PFSK-1 (cell line): ENCODE measurements at regions not wholly inside any gene's neighbourhood (a gene's known extent, or its start where the extent isn't known, plus 50 kb on each side); places are given as distances from the start of the nearest gene placed in this dataset.

Experiments used
- FOXP2 ChIP-seq: optimal IDR thresholded peaks from 2 replicates; pipeline ENCODE3; 2011; ENCODE audit warnings: borderline replicate concordance, control low read depth, inconsistent platforms; ENCODE audit not compliant: insufficient read depth; ENCODE audit errors: extremely low read length, extremely low read depth
- POLR2AphosphoS5 ChIP-seq: IDR thresholded peaks from 2 replicates; pipeline ENCODE4 v1.6.1; 2012; ENCODE audit warnings: low read depth, mild to moderate bottlenecking, control low read depth, low read length, moderate library complexity
- SIN3A ChIP-seq: IDR thresholded peaks from 2 replicates; pipeline ENCODE4 v1.6.1; 2012; ENCODE audit warnings: mild to moderate bottlenecking, low read length, moderate library complexity, borderline replicate concordance; ENCODE audit not compliant: insufficient read depth
- TAF1 ChIP-seq: IDR thresholded peaks from 2 replicates; pipeline ENCODE4 v1.6.1; 2012; ENCODE audit warnings: low read length, control low read depth, borderline replicate concordance; ENCODE audit not compliant: insufficient read depth
- TF ChIP-seq, protein P1 (sequence below), 2 experiments: IDR thresholded peaks; 2 replicates each; pipeline versions ENCODE4 v1.6.1 to v1.8.0; 2011 to 2012; ENCODE audit warnings: low read depth in 2 of 2, low read length in 2 of 2, control low read depth in 1 of 2, inconsistent platforms in 1 of 2, mild to moderate bottlenecking in 1 of 2, moderate library complexity in 1 of 2; ENCODE audit not compliant: insufficient read depth in 1 of 2

DNA sequence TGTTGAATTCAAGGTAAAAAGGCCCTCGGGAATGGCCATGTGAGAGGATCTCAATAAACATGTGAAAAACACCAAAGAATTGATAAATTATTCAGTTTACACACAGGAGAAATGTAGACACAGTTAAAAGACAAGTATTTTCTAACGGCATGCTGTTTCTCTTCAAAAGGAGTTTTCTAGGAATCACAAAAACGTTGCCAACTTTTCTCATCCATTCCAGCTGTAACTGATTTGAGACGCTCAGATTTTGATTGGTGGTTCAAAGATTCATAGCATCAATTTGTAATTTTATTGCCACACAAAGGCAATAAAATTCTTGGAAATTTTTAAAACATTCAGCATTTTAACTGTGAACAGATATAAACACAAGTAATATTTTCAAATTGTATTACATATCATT, 384.9 kb upstream of the PFKP start:
- TF ChIP-seq FOXP2 (no peak), SIN3A (no peak), TAF1 (no peak), POLR2AphosphoS5 (no peak)
- TF ChIP-seq, protein P1, sequence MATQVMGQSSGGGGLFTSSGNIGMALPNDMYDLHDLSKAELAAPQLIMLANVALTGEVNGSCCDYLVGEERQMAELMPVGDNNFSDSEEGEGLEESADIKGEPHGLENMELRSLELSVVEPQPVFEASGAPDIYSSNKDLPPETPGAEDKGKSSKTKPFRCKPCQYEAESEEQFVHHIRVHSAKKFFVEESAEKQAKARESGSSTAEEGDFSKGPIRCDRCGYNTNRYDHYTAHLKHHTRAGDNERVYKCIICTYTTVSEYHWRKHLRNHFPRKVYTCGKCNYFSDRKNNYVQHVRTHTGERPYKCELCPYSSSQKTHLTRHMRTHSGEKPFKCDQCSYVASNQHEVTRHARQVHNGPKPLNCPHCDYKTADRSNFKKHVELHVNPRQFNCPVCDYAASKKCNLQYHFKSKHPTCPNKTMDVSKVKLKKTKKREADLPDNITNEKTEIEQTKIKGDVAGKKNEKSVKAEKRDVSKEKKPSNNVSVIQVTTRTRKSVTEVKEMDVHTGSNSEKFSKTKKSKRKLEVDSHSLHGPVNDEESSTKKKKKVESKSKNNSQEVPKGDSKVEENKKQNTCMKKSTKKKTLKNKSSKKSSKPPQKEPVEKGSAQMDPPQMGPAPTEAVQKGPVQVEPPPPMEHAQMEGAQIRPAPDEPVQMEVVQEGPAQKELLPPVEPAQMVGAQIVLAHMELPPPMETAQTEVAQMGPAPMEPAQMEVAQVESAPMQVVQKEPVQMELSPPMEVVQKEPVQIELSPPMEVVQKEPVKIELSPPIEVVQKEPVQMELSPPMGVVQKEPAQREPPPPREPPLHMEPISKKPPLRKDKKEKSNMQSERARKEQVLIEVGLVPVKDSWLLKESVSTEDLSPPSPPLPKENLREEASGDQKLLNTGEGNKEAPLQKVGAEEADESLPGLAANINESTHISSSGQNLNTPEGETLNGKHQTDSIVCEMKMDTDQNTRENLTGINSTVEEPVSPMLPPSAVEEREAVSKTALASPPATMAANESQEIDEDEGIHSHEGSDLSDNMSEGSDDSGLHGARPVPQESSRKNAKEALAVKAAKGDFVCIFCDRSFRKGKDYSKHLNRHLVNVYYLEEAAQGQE (IDR thresholded peaks at IDR 0.05; ENCODE audit: insufficient read depth in 1 of 2, low read depth in 2 of 2, low read length in 2 of 2) = no peak

DNA sequence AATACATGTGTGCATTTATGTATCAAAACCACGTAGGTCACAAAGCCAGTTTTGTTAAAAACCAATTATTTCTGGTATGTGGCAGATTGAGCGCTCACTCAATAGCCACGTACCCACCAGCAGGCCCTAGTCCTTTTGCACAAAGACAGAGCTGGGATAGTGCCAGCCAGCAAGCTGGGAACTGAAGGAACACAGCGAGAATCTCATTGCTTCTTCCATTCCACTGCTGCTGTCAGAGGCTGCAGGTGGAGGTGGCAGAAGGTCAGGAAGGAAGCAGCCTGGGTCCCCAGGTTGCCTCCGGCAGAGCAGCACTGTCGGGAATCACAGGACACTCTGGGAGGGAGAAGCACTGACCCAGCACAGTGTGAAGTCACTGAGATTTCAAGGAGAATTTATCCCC, 385.5 kb upstream of the PFKP start:
- TF ChIP-seq POLR2AphosphoS5 (no peak), SIN3A (no peak), FOXP2 (no peak), TAF1 (no peak)
- TF ChIP-seq, protein P1 (IDR thresholded peaks at IDR 0.05; ENCODE audit: insufficient read depth in 1 of 2, low read depth in 2 of 2, low read length in 2 of 2) = no peak

DNA sequence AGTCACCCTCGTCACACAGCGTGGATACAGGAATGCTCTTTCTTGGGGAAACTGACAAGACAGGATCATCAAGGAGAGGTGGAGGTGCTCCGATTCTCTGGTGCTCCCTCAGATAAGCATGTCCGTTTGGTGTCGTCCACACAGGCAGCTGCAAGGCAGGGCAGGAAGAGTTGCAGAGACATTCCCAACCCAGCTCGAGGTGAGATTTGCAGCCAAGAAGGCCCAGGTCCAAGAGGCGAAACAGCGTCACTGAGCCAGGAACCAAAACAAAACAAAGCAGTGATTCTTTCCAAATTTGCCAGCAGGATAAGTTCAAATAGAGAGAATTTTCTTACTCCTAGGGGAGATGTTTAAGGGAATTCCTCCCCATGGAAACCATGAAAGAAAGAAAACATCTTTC, 386.5 kb upstream of the PFKP start:
- TF ChIP-seq POLR2AphosphoS5 = no peak
- TF ChIP-seq, protein P1 (IDR thresholded peaks at IDR 0.05; ENCODE audit: insufficient read depth in 1 of 2, low read depth in 2 of 2, low read length in 2 of 2) = no peak
- no peak for TF ChIP-seq TAF1
- no peak for TF ChIP-seq FOXP2
- no peak for TF ChIP-seq SIN3A

GRCh38 chr10:2679646-2680045, 387.7 kb upstream of the PFKP start:
- TF ChIP-seq, protein P1 (IDR thresholded peaks at IDR 0.05; ENCODE audit: insufficient read depth in 1 of 2, low read depth in 2 of 2, low read length in 2 of 2) = no peak
- TF ChIP-seq FOXP2 (no peak), TAF1 (no peak), SIN3A (no peak), POLR2AphosphoS5 (no peak)

GRCh38 chr10:2676455-2676854, 390.9 kb upstream of the PFKP start:
- TF ChIP-seq SIN3A (no peak), FOXP2 (no peak), TAF1 (no peak), POLR2AphosphoS5 (no peak)
- TF ChIP-seq, protein P1 (IDR thresholded peaks at IDR 0.05; ENCODE audit: insufficient read depth in 1 of 2, low read depth in 2 of 2, low read length in 2 of 2) = no peak
